PC-3 (cell line): ENCODE measurements at regions not wholly inside any gene's neighbourhood (a gene's known extent, or its start where the extent isn't known, plus 50 kb on each side); places are given as distances from the start of the nearest gene placed in this dataset.

ENCODE experiments used
- ATAC-seq: fragments of 200-7000 bp; cut with Tn5 transposase; 2 replicates; pipeline ENCODE4 v1.9.1; 2020; ENCODE audit warnings: mild to moderate bottlenecking, moderate library complexity
- BruUV-seq: library from RNA; stranded (reverse); fragments of 400-500 nt; replicated peaks from 2 replicates; lab custom pipeline; 2021; lab: Mats Ljungman, UMichigan
- CTCF ChIA-PET: fragments of 300-600 bp; sonication (Branson Sonifier 250); formaldehyde crosslinking; loops from one replicate; lab custom pipeline; 2022; ENCODE audit warnings: antibody characterized with exemption; lab: Charles Lee
- POLR2A ChIA-PET: fragments of 300-600 bp; sonication (Branson Sonifier 250); formaldehyde crosslinking; loops from one replicate; lab custom pipeline; 2022; ENCODE audit warnings: antibody characterized with exemption; ENCODE audit not compliant: unreplicated experiment; lab: Charles Lee
- DNase-seq: peaks from one replicate; pipeline ENCODE4 v3.0.0-alpha.2; 2015
- H2AFZ ChIP-seq: fragments of 300-600 bp; sonication (generic); 2 replicates; pipeline ENCODE4 v1.6.0; 2016; ENCODE audit warnings: antibody characterized with exemption, low read length
- H3F3A ChIP-seq: fragments of 300-600 bp; sonication (generic); one replicate; pipeline ENCODE4 v1.6.0; 2017; ENCODE audit warnings: antibody characterized with exemption, low read length, control low read depth, mild to moderate bottlenecking; ENCODE audit not compliant: unreplicated experiment
- H3K27ac ChIP-seq: fragments of 300-600 bp; sonication (generic); 2 replicates; pipeline ENCODE4 v1.5.1; 2016; ENCODE audit warnings: mild to moderate bottlenecking, low read length
- H3K27me3 ChIP-seq: fragments of 300-600 bp; sonication (generic); 2 replicates; pipeline ENCODE4 v1.6.1; 2016; ENCODE audit warnings: low read length, mixed read lengths
- H3K36me3 ChIP-seq: fragments of 300-600 bp; sonication (generic); 2 replicates; pipeline ENCODE4 v1.6.1; 2016; ENCODE audit warnings: low read depth, mixed run types, low read length, mixed read lengths
- H3K4me1 ChIP-seq: fragments of 300-600 bp; sonication (generic); 2 replicates; pipeline ENCODE4 v1.5.1; 2016; ENCODE audit warnings: low read length; ENCODE audit not compliant: insufficient read depth
- H3K4me2 ChIP-seq: fragments of 300-600 bp; sonication (generic); 2 replicates; pipeline ENCODE4 v1.6.0; 2016; ENCODE audit warnings: low read length
- H3K4me3 ChIP-seq: fragments of 300-600 bp; sonication (generic); 2 replicates; pipeline ENCODE4 v1.5.1; 2016; ENCODE audit warnings: mild to moderate bottlenecking, low read length, mixed read lengths
- H3K79me2 ChIP-seq: fragments of 300-600 bp; sonication (generic); 2 replicates; pipeline ENCODE4 v1.6.1; 2017; ENCODE audit warnings: low read length, mixed read lengths
- H3K9ac ChIP-seq: fragments of 300-600 bp; sonication (generic); 2 replicates; pipeline ENCODE4 v1.6.0; 2016; ENCODE audit warnings: mild to moderate bottlenecking, low read length
- H3K9me2 ChIP-seq: fragments of 300-600 bp; sonication (generic); replicated peaks from 2 replicates; pipeline ENCODE4 v1.6.1; 2016; ENCODE audit warnings: mixed run types, low read length, mixed read lengths
- H3K9me3 ChIP-seq: fragments of 300-600 bp; sonication (generic); 2 replicates; pipeline ENCODE4 v1.6.1; 2016; ENCODE audit warnings: low read length, mixed read lengths
- H4K20me1 ChIP-seq: fragments of 300-600 bp; sonication (generic); 2 replicates; pipeline ENCODE4 v1.6.1; 2016; ENCODE audit warnings: low read length, mixed read lengths
- CTCF ChIP-seq: fragments of 300-600 bp; sonication (generic); conservative IDR thresholded peaks from 2 replicates; pipeline ENCODE4 v1.5.1; 2017; ENCODE audit warnings: antibody characterized with exemption, low read depth, mild to moderate bottlenecking, low read length
- EZH2 ChIP-seq: fragments of 300-600 bp; sonication (generic); IDR thresholded peaks from one replicate; pipeline ENCODE4 v1.6.1; 2017; ENCODE audit warnings: antibody characterized with exemption, mild to moderate bottlenecking, low read length; ENCODE audit not compliant: unreplicated experiment
- EZH2phosphoT487 ChIP-seq: fragments of 300-600 bp; sonication (generic); IDR thresholded peaks from 2 replicates; pipeline ENCODE4 v1.6.1; 2018; ENCODE audit warnings: mild to moderate bottlenecking, antibody characterized with exemption, low read length, borderline replicate concordance
- intact Hi-C: fragments of 100-400 bp; cut with micrococcal nuclease; formaldehyde crosslinking; loops from 2 replicates; pipeline ENCODE4 v1.9.0; 2023

GRCh38 chr2:239839306-239839705 lies 185.8 kb downstream of the NDUFA10 start:
- ChIA-PET POLR2A (no interaction called here), CTCF (no interaction called here)
- BruUV-seq, result no TSS peak
- ATAC-seq (no peak), DNase-seq (no peak)
- no peaks in the 10 kb centered on the region for H3K9me2 ChIP-seq
- no peak overlapping the region for H3K4me3 ChIP-seq
- no peaks in the 10 kb centered on the region for H3K36me3 ChIP-seq
- intact Hi-C loops, result no loop called here
- no peak overlapping the region for H3K27ac ChIP-seq
- H3K4me2 ChIP-seq, result no peak overlapping the region
- H3K9me3 ChIP-seq, result no peaks in the 10 kb centered on the region
- H4K20me1 ChIP-seq, result no peaks in the 10 kb centered on the region
- no peak for TF ChIP-seq EZH2phosphoT487
- no peak for TF ChIP-seq CTCF
- no peak for TF ChIP-seq EZH2
- no peak overlapping the region for H2AFZ ChIP-seq
- no peaks in the 10 kb centered on the region for H3F3A ChIP-seq
- no peak overlapping the region for H3K9ac ChIP-seq
- no peaks in the 10 kb centered on the region for H3K79me2 ChIP-seq
- peaks cover 8% of the 10 kb centered on the region for H3K27me3 ChIP-seq
- no peaks in the 10 kb centered on the region for H3K4me1 ChIP-seq

- ATAC-seq (no peak), DNase-seq (no peak)
- no peak overlapping the region for H3K4me3 ChIP-seq
- ChIA-PET CTCF (no interaction called here), POLR2A (no interaction called here)
- H3K4me1 ChIP-seq, result no peaks in the 10 kb centered on the region
- no peaks in the 10 kb centered on the region for H4K20me1 ChIP-seq
- TF ChIP-seq EZH2phosphoT487, result no peak
- TF ChIP-seq EZH2, result no peak
- no peak for TF ChIP-seq CTCF
- no peak overlapping the region for H3K4me2 ChIP-seq
- BruUV-seq, result no TSS peak
- H3K36me3 ChIP-seq, result no peaks in the 10 kb centered on the region
- intact Hi-C loops, result no loop called here
- H3K79me2 ChIP-seq, result no peaks in the 10 kb centered on the region
- H3K9me3 ChIP-seq, result no peaks in the 10 kb centered on the region
- no peaks in the 10 kb centered on the region for H3K9me2 ChIP-seq
- H3K9ac ChIP-seq, result no peak overlapping the region
- no peak overlapping the region for H2AFZ ChIP-seq
- H3K27me3 ChIP-seq, result peaks cover 8% of the 10 kb centered on the region; the same call in 1 of the 2 replicates
- H3F3A ChIP-seq, result no peaks in the 10 kb centered on the region
- no peak overlapping the region for H3K27ac ChIP-seq
Measured at GRCh38 chr2:239836021-239836765, 188.9 kb downstream of the NDUFA10 start.

GRCh38 chr2:239835056-239835455 lies 190.1 kb downstream of the NDUFA10 start:
- Histone ChIP-seq H3K9me2 (no peaks in the 10 kb centered on the region), H3F3A (no peaks in the 10 kb centered on the region), H3K36me3 (no peaks in the 10 kb centered on the region), H3K9ac (no peak overlapping the region), H3K27ac (no peak overlapping the region), H3K4me1 (no peaks in the 10 kb centered on the region), H3K79me2 (no peaks in the 10 kb centered on the region), H4K20me1 (no peaks in the 10 kb centered on the region), H3K4me3 (no peak overlapping the region), H3K27me3 (peaks cover 4% of the 10 kb centered on the region; the same call in 1 of the 2 replicates), H3K9me3 (no peaks in the 10 kb centered on the region), H2AFZ (no peak overlapping the region), H3K4me2 (no peak overlapping the region)
- TF ChIP-seq EZH2phosphoT487 (no peak), EZH2 (no peak), CTCF (no peak)
- ChIA-PET POLR2A (no interaction called here), CTCF (no interaction called here)
- DNase-seq, result no peak
- no peak for ATAC-seq
- intact Hi-C loops, result no loop called here
- BruUV-seq, result no TSS peak
